HG02798 (cell line): ENCODE measurements at regions not wholly inside any gene's neighbourhood (a gene's known extent, or its start where the extent isn't known, plus 50 kb on each side); places are given as distances from the start of the nearest gene placed in this dataset.
"Not testable (repeated sequence)": the region's sequence is repeated elsewhere in the genome, so short reads cannot be mapped to it uniquely, and the experiment has no call there.

Experiments used
- ATAC-seq: cut with Tn5 transposase; IDR thresholded peaks from one replicate; pipeline ENCODE4 v1.9.1; 2021; ENCODE audit warnings: mild to moderate bottlenecking; ENCODE audit not compliant: unreplicated experiment, poor library complexity

- ATAC-seq: no peak
These were observed 621.7 kb downstream of the MATN1 start for GRCh38 chr1:30101487-30102227.

- ATAC-seq: no peak
These were observed 622.4 kb downstream of the MATN1 start for GRCh38 chr1:30101016-30101415.

- no peak for ATAC-seq
These were observed 622.9 kb downstream of the MATN1 start for GRCh38 chr1:30100524-30100862.

GRCh38 chr1:30099587-30100523 is 623.5 kb downstream of the MATN1 start:
- no peak for ATAC-seq

GRCh38 chr1:30097851-30098250 is 625.5 kb downstream of the MATN1 start:
- ATAC-seq: not testable (repeated sequence)

- no peak for ATAC-seq
These were observed 627.8 kb downstream of the MATN1 start for GRCh38 chr1:30095451-30096025.

- no peak for ATAC-seq
These were observed 628.3 kb downstream of the MATN1 start for GRCh38 chr1:30095051-30095450.

GRCh38 chr1:30092051-30092858 is 631.1 kb downstream of the MATN1 start:
- ATAC-seq: no peak

- no peak for ATAC-seq
These were observed 633.1 kb downstream of the MATN1 start for GRCh38 chr1:30090162-30090820.

GRCh38 chr1:30089024-30089430 is 634.4 kb downstream of the MATN1 start:
- ATAC-seq: no peak

- no peak for ATAC-seq
These were observed 634.8 kb downstream of the MATN1 start for GRCh38 chr1:30088594-30088993.

- no peak for ATAC-seq
These were observed 635.9 kb downstream of the MATN1 start for GRCh38 chr1:30087465-30087864.

- ATAC-seq: no peak
These were observed 637.3 kb downstream of the MATN1 start for GRCh38 chr1:30085811-30086770.

GRCh38 chr1:30084909-30085571 is 638.3 kb downstream of the MATN1 start:
- ATAC-seq: no peak

GRCh38 chr1:30083800-30084464 is 639.5 kb downstream of the MATN1 start:
- no peak for ATAC-seq

- no peak for ATAC-seq
These were observed 641.8 kb downstream of the MATN1 start for GRCh38 chr1:30081379-30082102.

- not testable (repeated sequence) for ATAC-seq
These were observed 647.5 kb downstream of the MATN1 start for GRCh38 chr1:30075916-30076315.
